Upper lobe of right lung (tissue), 1 donor: ENCODE measurements at regions not wholly inside any gene's neighbourhood (a gene's known extent, or its start where the extent isn't known, plus 50 kb on each side); places are given as distances from the start of the nearest gene placed in this dataset.

Experiments
- ATAC-seq: fragments of 200-7000 bp; cut with Tn5 transposase; one replicate; pipeline ENCODE4 v1.9.1; 2020; ENCODE audit warnings: mild to moderate bottlenecking, moderate library complexity
- DNase-seq: peaks from one replicate; pipeline ENCODE4 v3.0.0-alpha.2; 2020
- H3K27ac ChIP-seq: fragments of 200-600 bp; one replicate; pipeline ENCODE4 v1.8.0; 2022
- H3K27me3 ChIP-seq: fragments of 200-600 bp; one replicate; pipeline ENCODE4 v1.8.0; 2022; ENCODE audit warnings: mild to moderate bottlenecking
- H3K36me3 ChIP-seq: fragments of 200-600 bp; one replicate; pipeline ENCODE4 v1.8.0; 2022
- H3K4me1 ChIP-seq: fragments of 200-600 bp; one replicate; pipeline ENCODE4 v1.8.0; 2022
- H3K4me3 ChIP-seq: fragments of 200-600 bp; one replicate; pipeline ENCODE4 v1.8.0; 2022; ENCODE audit warnings: mild to moderate bottlenecking
- H3K9me3 ChIP-seq: fragments of 200-600 bp; one replicate; pipeline ENCODE4 v1.8.0; 2022
- intact Hi-C: fragments of 100-400 bp; cut with DNase I; formaldehyde crosslinking; loops from one replicate; pipeline ENCODE4 v1.11.0; 2022
- TF ChIP-seq, protein P1 (sequence below): fragments of 200-600 bp; IDR thresholded peaks from one replicate; pipeline ENCODE4 v1.8.0; 2022; ENCODE audit warnings: antibody characterized with exemption
- donor health status: DM: no; HTN: yes; CAD: no; lungs with severe emphysema.

DNA sequence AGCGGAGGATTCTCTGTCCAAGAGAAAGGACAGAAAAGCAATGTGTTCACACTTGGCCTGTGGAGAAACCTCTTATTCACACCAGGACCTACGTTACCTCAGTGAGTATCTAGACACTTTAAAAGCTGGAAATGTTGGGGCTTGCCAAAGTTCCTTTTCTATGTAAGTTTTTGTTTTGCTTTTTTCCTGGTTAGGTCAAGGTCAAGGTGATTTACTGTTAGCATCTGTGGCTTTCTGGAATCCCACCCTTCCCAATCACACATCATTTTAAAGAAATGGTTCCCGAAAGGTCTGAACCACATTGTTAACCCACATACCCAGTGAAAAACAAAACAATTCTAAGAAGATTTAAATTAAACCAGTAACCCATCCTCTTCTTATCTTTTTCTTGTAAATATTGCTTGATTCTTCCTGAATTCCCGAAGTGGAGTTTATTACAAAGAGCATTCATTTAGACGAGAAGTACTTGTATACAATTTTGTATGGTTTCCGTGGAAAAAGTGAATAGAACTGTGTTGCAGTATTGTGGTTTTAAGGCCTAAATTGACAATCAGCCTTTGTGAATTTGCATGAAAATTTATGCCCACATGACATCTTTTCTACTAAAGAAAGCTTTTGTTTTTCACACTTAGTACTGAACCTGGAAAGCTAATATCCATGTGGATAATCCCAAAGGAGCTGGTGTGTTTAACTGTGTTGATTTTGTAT lies 827.0 kb upstream of the IGFBP3 start:
- ATAC-seq, result no peak
- no peak overlapping the region for H3K27ac ChIP-seq
- TF ChIP-seq, protein P1, sequence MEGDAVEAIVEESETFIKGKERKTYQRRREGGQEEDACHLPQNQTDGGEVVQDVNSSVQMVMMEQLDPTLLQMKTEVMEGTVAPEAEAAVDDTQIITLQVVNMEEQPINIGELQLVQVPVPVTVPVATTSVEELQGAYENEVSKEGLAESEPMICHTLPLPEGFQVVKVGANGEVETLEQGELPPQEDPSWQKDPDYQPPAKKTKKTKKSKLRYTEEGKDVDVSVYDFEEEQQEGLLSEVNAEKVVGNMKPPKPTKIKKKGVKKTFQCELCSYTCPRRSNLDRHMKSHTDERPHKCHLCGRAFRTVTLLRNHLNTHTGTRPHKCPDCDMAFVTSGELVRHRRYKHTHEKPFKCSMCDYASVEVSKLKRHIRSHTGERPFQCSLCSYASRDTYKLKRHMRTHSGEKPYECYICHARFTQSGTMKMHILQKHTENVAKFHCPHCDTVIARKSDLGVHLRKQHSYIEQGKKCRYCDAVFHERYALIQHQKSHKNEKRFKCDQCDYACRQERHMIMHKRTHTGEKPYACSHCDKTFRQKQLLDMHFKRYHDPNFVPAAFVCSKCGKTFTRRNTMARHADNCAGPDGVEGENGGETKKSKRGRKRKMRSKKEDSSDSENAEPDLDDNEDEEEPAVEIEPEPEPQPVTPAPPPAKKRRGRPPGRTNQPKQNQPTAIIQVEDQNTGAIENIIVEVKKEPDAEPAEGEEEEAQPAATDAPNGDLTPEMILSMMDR, result no peak
- H3K4me1 ChIP-seq, result no peaks in the 10 kb centered on the region
- H3K4me3 ChIP-seq, result no peak overlapping the region
- no peak for DNase-seq
- no peaks in the 10 kb centered on the region for H3K27me3 ChIP-seq
- no peaks in the 10 kb centered on the region for H3K36me3 ChIP-seq
- no peaks in the 10 kb centered on the region for H3K9me3 ChIP-seq
- intact Hi-C loops, result no loop called here

GRCh38 chr7:46746695-46747687 lies 825.9 kb upstream of the IGFBP3 start:
- no peak overlapping the region for H3K4me3 ChIP-seq
- H3K36me3 ChIP-seq, result no peaks in the 10 kb centered on the region
- no peaks in the 10 kb centered on the region for H3K9me3 ChIP-seq
- H3K4me1 ChIP-seq, result no peaks in the 10 kb centered on the region
- ATAC-seq, result no peak
- H3K27me3 ChIP-seq, result no peaks in the 10 kb centered on the region
- no peak for DNase-seq
- TF ChIP-seq, protein P1, result no peak
- H3K27ac ChIP-seq, result no peak overlapping the region
- intact Hi-C loops, result no loop called here

- no peak for DNase-seq
- no peak overlapping the region for H3K27ac ChIP-seq
- H3K36me3 ChIP-seq, result no peaks in the 10 kb centered on the region
- ATAC-seq, result no peak
- intact Hi-C loops, result no loop called here
- TF ChIP-seq, protein P1, result peak; percentile 7
- H3K4me1 ChIP-seq, result no peaks in the 10 kb centered on the region
- H3K9me3 ChIP-seq, result no peaks in the 10 kb centered on the region
- H3K4me3 ChIP-seq, result no peak overlapping the region
- H3K27me3 ChIP-seq, result no peaks in the 10 kb centered on the region
Observed at GRCh38 chr7:46745707-46746090, 824.6 kb upstream of the IGFBP3 start.

- H3K4me1 ChIP-seq, result no peaks in the 10 kb centered on the region
- ATAC-seq, result no peak
- no peaks in the 10 kb centered on the region for H3K27me3 ChIP-seq
- TF ChIP-seq, protein P1, result no peak
- no peaks in the 10 kb centered on the region for H3K36me3 ChIP-seq
- H3K27ac ChIP-seq, result no peak overlapping the region
- no peaks in the 10 kb centered on the region for H3K9me3 ChIP-seq
- intact Hi-C loops, result no loop called here
- H3K4me3 ChIP-seq, result no peak overlapping the region
- no peak for DNase-seq
Observed at GRCh38 chr7:46744957-46745706, 824.1 kb upstream of the IGFBP3 start.

- Histone ChIP-seq H3K4me1 (no peaks in the 10 kb centered on the region), H3K27ac (no peak overlapping the region), H3K27me3 (no peaks in the 10 kb centered on the region), H3K9me3 (no peaks in the 10 kb centered on the region), H3K4me3 (no peak overlapping the region), H3K36me3 (no peaks in the 10 kb centered on the region)
- TF ChIP-seq, protein P1, result no peak
- ATAC-seq (no peak), DNase-seq (no peak)
- intact Hi-C loops, result no loop called here
Observed at GRCh38 chr7:46742601-46743000, 821.5 kb upstream of the IGFBP3 start.
